SJSA1 (cell line): ENCODE measurements at regions not wholly inside any gene's neighbourhood (a gene's known extent, or its start where the extent isn't known, plus 50 kb on each side); places are given as distances from the start of the nearest gene placed in this dataset.

Source experiments
- DNase-seq, 2 experiments: peaks; one replicate each; pipeline ENCODE4 v3.0.0-alpha.2; 2015 to 2020; ENCODE audit warnings: low spot score in 2 of 2, low read depth in 1 of 2
- H3K27ac ChIP-seq: fragments of 250-450 bp; sonication (Bioruptor Pico); 2 replicates; pipeline ENCODE4 v1.5.1; 2020; ENCODE audit warnings: mild to moderate bottlenecking, moderate library complexity
- H3K27me3 ChIP-seq: fragments of 250-450 bp; sonication (Bioruptor Pico); replicated peaks from 2 replicates; pipeline ENCODE4 v1.5.1; 2020; ENCODE audit warnings: mild to moderate bottlenecking, moderate library complexity
- H3K36me3 ChIP-seq: fragments of 250-450 bp; sonication (Bioruptor Pico); 2 replicates; pipeline ENCODE4 v1.5.1; 2020; ENCODE audit warnings: mild to moderate bottlenecking
- H3K4me1 ChIP-seq: fragments of 250-450 bp; sonication (Bioruptor Pico); replicated peaks from 2 replicates; pipeline ENCODE4 v1.6.1; 2021; ENCODE audit warnings: mild to moderate bottlenecking
- H3K4me3 ChIP-seq: fragments of 250-450 bp; sonication (Bioruptor Pico); 2 replicates; pipeline ENCODE4 v1.5.1; 2020; ENCODE audit warnings: mild to moderate bottlenecking
- H3K9me3 ChIP-seq: fragments of 250-450 bp; sonication (Bioruptor Pico); replicated peaks from 2 replicates; pipeline ENCODE4 v1.5.1; 2020; ENCODE audit warnings: mild to moderate bottlenecking

DNA sequence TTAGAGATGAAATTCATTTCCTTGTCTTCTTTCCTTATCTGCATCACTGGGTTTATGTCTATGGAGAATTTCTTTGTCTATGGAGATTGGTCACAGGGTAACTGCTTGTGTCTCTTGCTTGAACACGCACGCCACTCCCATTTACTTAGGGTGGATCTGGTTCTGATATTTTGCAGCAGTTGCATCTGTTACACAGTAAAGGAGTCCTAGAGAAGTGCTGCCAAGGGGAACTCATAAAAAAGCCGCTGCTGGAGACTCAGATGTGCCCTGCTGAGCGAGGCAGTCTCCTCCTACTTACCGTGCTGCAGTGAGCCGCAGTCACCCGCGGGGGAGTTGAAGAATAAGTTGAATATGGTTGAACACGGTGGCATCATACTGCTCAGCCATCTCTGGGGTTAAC lies 105.2 kb upstream of the KLHL25 start:
- no peaks in the 10 kb centered on the region for H3K27me3 ChIP-seq
- no peaks in the 10 kb centered on the region for H3K9me3 ChIP-seq
- no peak for DNase-seq
- H3K27ac ChIP-seq: no peak overlapping the region
- no peaks in the 10 kb centered on the region; the same call in 1 of the 2 replicates for H3K4me1 ChIP-seq
- no peak overlapping the region for H3K4me3 ChIP-seq
- H3K36me3 ChIP-seq: no peaks in the 10 kb centered on the region

DNA sequence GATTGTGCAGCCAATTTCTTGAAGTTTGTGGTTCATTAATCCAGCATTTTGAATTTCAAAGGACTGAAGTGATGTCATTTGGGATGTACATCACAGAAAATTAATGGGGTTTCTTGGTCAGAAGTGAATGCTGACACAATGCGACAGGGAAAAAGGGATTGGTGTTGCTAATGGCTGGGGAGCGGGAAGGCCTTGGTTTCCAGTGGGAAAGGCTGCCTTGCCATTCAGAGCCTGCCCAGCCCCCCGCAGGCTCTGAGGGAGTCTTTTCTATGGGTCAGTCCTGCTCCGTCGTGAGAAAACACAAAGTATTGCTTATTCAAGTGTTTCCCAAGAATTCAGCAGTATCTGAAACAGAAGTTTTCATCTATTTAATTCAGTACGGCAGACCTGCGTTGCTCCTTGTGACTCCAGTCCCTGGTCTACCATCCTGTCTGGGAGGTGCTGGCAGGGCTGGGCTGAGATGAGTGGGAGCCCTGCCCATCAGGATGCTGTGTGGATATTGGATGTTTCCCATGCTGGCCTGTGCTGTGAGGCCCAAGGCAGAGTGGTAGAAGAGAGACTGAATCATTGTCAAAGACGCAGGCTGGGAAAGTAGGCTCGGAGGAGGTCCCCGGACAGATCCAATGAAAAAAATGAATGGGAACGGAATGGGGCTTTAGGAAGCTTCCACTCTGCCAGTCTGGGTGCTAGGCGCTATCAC lies 111.2 kb upstream of the KLHL25 start:
- no peak overlapping the region for H3K4me3 ChIP-seq
- no peaks in the 10 kb centered on the region for H3K36me3 ChIP-seq
- no peak overlapping the region for H3K27ac ChIP-seq
- no peak for DNase-seq
- no peaks in the 10 kb centered on the region for H3K4me1 ChIP-seq
- no peaks in the 10 kb centered on the region for H3K27me3 ChIP-seq
- no peaks in the 10 kb centered on the region for H3K9me3 ChIP-seq

DNA sequence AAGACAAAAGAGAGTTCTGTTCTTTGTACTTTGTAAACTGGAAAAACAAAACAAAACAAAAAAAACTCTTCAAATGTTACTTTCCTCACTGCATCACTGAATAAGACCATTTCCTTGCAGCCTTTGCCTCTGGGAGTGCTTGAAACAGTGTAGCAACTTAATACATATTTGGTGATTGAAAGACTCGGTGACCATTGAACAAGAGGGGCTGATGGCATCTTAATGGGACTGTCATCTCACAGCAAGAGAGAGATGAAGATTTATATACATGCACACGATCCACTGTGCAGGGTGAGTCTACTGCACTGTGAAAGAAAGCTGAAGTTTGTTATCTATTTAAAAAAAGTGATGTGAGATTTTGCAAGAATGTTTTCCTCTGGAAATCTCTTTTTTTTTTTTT lies 111.9 kb upstream of the KLHL25 start:
- DNase-seq: no peak
- H3K4me1 ChIP-seq: no peaks in the 10 kb centered on the region
- H3K9me3 ChIP-seq: no peaks in the 10 kb centered on the region
- no peaks in the 10 kb centered on the region for H3K36me3 ChIP-seq
- no peaks in the 10 kb centered on the region for H3K27me3 ChIP-seq
- no peak overlapping the region for H3K4me3 ChIP-seq
- H3K27ac ChIP-seq: no peak overlapping the region

DNA sequence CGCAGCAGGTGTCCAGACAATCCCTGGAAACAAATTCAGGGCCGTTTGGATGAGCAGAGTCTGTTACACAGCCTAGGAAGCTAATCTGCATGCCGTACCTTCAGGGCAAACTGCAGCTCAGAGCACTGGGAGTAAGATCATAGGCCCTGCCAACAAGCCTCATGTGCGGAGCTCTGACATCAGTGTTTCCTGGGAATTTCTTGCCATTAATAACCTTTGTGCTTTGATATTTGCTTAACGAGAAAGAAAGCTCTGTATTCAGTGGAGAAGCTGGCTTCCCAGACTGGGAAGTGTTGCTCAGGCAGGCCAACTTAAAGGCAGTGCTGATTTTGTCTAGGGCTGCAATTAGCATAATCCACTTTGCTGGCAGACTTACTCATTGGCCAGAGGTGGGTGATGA lies 116.1 kb upstream of the KLHL25 start:
- H3K36me3 ChIP-seq: no peaks in the 10 kb centered on the region
- H3K27ac ChIP-seq: no peak overlapping the region
- no peaks in the 10 kb centered on the region for H3K4me1 ChIP-seq
- no peak overlapping the region for H3K4me3 ChIP-seq
- no peaks in the 10 kb centered on the region for H3K27me3 ChIP-seq
- H3K9me3 ChIP-seq: no peaks in the 10 kb centered on the region
- DNase-seq: no peak

DNA sequence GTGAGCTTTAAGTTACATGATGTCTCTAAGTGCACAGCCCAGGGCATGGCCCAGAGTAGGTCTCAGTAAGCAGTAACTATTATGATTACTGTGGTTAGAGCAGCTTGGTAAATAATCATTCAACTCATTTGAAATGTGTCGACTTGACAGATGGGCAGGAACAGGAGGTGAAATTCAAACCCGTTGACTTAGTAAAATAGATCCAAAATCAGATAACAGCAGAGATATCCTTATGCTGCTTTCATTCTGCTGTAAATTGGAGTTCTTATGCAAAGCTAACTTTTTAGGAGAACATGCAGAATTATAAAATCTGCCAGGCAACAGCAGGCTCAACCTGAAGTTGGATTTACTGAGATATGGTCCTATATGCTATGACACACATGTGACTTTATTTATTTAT lies 118.7 kb upstream of the KLHL25 start:
- DNase-seq: no peak
- Histone ChIP-seq H3K4me3 (no peak overlapping the region), H3K27me3 (no peaks in the 10 kb centered on the region), H3K36me3 (no peaks in the 10 kb centered on the region), H3K27ac (no peak overlapping the region), H3K4me1 (no peaks in the 10 kb centered on the region), H3K9me3 (no peaks in the 10 kb centered on the region; the same call in 1 of the 2 replicates)

DNA sequence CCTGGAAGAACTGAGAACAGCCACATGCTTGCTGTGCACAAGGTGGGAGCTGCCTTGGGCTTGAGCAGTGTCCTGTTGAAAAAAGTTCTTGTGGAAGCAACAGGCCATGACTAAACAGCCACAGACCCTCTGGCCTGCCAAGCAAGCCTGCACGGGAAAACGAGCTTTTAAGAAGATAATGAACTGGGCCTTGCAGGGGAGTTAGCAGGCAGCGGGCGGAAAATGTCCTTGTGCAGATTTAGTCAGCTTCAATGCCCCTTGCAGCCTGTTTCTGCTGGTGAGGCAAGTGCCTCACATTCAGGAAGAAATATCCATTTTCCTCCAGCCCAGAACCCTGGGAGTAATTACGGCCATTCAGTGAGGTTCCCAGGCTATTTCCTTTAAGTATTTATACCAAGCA lies 126.2 kb upstream of the KLHL25 start:
- Histone ChIP-seq H3K4me1 (no peaks in the 10 kb centered on the region), H3K27me3 (no peaks in the 10 kb centered on the region), H3K9me3 (no peaks in the 10 kb centered on the region; the same call in 1 of the 2 replicates), H3K4me3 (no peak overlapping the region), H3K36me3 (no peaks in the 10 kb centered on the region), H3K27ac (no peak overlapping the region)
- DNase-seq: no peak

DNA sequence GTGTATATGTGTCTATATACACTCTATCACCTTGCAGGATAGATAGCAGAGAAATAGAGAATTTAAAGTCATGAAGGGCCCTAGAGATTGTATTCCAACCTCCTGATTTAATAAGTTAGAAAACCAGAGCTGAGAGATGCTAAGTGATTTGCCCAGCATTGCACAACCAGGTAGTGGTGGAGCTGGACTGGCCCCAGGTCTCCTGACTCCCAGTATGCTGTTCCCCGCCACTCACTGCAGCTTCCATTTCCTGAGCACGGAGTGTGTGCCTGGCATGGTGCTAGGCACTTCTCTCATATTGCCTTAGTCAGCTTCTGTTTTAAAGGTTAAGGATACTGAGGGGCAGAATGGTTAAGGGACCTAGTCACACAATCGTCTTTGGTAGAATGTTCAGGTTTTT lies 129.4 kb upstream of the KLHL25 start:
- no peak overlapping the region for H3K27ac ChIP-seq
- DNase-seq: no peak
- H3K27me3 ChIP-seq: no peaks in the 10 kb centered on the region
- no peaks in the 10 kb centered on the region; the same call in 1 of the 2 replicates for H3K9me3 ChIP-seq
- H3K4me1 ChIP-seq: no peaks in the 10 kb centered on the region
- H3K36me3 ChIP-seq: no peaks in the 10 kb centered on the region
- H3K4me3 ChIP-seq: no peak overlapping the region

DNA sequence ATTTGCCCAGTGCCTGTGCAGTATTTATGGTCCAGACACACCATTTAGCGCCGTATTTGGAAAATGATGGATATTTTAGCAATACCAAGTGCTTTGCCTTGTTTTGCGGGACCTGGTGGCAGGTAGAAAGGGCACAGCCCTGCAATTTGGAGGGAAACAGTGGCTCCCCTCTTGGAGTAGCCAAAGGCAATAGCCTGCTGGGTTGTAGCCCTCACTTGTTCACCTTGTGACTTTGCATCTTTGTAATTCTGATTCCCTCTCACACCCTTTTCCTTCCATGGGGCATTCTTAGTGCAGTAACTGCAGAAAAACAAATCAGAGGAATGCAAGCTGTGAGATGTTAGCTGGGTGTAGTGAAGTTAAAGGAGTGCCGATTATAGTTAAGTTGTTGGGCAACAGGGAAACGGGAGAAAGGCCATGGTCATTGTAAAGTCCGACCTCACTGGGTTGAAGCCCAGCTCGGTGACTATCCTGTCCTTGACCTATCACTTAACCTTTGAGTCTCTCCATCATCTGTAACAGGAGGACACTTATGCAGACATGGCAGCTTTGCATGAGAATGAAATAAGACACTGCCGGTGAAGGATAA lies 131.0 kb upstream of the KLHL25 start:
- H3K27ac ChIP-seq: no peak overlapping the region
- H3K27me3 ChIP-seq: no peaks in the 10 kb centered on the region
- no peaks in the 10 kb centered on the region; the same call in 1 of the 2 replicates for H3K9me3 ChIP-seq
- DNase-seq: no peak
- H3K4me1 ChIP-seq: no peaks in the 10 kb centered on the region
- H3K36me3 ChIP-seq: no peaks in the 10 kb centered on the region
- H3K4me3 ChIP-seq: no peak overlapping the region

DNA sequence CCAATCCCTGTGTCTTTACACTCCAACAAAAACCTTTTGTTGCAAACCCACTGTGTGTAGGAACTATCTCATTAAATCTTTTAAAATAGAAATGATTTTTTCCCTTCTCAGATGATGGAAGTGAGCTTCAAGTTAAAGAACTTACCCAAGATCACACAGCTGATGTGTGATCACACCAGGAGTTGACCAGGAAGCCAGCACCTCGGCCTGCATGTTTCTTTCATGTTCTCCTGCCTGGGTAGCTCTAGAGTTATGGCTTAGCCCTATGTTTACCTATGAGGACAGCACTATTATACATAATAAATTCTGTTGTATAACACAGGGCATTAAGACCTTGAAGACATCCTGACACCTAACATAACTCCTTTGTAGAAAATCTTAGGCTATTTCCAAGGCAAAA lies 132.1 kb upstream of the KLHL25 start:
- DNase-seq: no peak
- H3K4me1 ChIP-seq: no peaks in the 10 kb centered on the region
- H3K27me3 ChIP-seq: no peaks in the 10 kb centered on the region
- H3K36me3 ChIP-seq: no peaks in the 10 kb centered on the region
- no peaks in the 10 kb centered on the region; the same call in 1 of the 2 replicates for H3K9me3 ChIP-seq
- H3K4me3 ChIP-seq: no peak overlapping the region
- H3K27ac ChIP-seq: no peak overlapping the region

DNA sequence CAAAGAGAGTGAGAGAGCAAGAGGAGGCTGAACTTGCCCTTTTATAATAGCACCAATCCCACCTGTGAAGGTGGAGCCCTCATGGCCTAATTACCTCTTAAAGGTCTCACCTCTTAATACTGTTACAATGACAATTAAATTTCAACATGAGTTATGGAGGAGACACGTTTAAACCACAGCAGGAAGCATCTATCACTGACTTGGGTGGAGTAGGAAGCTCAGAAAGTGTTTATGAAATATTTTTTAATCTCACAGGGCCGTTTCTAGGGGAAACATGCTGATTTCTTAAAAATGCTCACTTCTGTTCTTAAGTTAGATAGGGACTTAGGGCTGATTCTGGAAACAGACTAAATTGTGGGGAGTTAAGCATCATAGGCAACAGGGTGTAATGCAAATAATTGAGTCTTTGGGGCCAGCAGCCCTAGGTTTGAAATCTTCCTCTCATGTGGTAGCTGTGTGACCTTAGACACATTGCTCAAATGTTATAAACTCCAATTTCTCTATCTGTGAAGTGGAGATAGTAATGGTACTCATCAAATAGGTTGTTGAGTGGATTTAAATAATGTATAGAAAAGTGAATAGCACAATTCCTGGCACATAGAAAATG lies 133.3 kb upstream of the KLHL25 start:
- no peaks in the 10 kb centered on the region for H3K4me1 ChIP-seq
- DNase-seq: no peak
- no peaks in the 10 kb centered on the region for H3K9me3 ChIP-seq
- no peaks in the 10 kb centered on the region for H3K27me3 ChIP-seq
- H3K27ac ChIP-seq: no peak overlapping the region
- H3K36me3 ChIP-seq: no peaks in the 10 kb centered on the region
- H3K4me3 ChIP-seq: no peak overlapping the region

DNA sequence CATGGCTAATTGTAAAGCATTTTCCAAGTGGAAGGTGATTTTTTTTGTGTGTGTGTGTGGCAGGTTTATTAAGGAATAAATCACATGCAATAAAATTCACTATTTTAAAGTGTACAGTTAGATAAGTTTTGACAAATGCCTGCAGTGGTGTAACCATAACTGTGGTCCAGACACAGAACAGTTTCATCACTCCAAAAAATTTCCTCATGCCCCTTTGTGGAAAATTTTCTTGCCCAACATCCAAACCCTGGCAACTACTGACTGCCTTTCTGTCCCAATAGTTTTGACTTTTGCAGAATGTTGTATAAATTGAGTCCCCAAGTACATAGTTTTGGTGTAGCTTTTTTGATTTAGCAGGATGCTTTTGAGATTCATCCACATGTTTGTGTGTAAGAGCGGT lies 135.1 kb upstream of the KLHL25 start:
- no peak overlapping the region for H3K27ac ChIP-seq
- no peaks in the 10 kb centered on the region for H3K36me3 ChIP-seq
- H3K4me1 ChIP-seq: no peaks in the 10 kb centered on the region
- no peak for DNase-seq
- no peaks in the 10 kb centered on the region for H3K27me3 ChIP-seq
- H3K4me3 ChIP-seq: no peak overlapping the region
- H3K9me3 ChIP-seq: no peaks in the 10 kb centered on the region

DNA sequence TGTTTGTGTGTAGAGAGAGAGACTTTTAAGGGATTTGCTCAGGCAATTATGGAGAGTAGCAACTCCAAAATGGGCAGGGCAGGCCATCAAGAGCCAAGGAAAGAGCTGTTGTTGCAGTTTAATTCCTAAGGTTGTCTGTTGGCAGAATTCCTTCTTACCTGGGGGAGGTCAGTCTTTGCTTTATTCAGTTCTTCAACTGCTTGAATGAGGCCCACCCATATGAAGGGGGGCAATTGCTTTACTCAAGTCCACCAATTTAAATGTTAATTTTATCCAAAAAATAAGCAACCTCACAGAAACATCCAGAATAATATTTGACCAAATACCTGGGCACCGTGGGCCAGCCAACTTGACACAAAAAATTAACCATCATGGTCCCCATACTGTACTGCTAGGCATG lies 137.7 kb upstream of the KLHL25 start:
- Histone ChIP-seq H3K9me3 (no peaks in the 10 kb centered on the region), H3K36me3 (no peaks in the 10 kb centered on the region)
- DNase-seq: no peak

DNA sequence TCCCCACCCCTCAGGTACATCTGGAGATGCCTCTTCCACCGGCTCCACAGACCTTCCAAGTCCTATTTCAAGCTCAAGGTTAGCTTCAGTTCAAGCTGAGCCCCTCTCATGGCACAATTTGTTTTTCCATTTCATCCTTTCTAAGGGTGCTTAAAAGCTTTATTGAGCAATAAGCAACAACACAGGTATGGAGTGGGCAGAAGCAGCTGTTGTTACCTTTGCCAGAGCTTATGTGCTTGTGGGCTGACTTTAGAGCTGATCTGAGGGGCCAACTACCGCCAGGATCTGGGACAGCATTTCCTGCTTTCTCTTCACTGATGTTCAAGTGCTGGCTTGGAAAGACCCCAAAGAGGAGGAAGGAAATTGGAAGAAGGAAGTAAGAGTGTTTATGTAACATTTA lies 140.0 kb upstream of the KLHL25 start:
- no peaks in the 10 kb centered on the region for H3K36me3 ChIP-seq
- DNase-seq: no peak
- H3K27me3 ChIP-seq: no peaks in the 10 kb centered on the region

More for the DNA sequence above, 137.7 kb upstream of the KLHL25 start:
- H3K27me3 ChIP-seq: no peaks in the 10 kb centered on the region
- H3K4me3 ChIP-seq: no peak overlapping the region
- H3K4me1 ChIP-seq: no peaks in the 10 kb centered on the region
- H3K27ac ChIP-seq: no peak overlapping the region

DNA sequence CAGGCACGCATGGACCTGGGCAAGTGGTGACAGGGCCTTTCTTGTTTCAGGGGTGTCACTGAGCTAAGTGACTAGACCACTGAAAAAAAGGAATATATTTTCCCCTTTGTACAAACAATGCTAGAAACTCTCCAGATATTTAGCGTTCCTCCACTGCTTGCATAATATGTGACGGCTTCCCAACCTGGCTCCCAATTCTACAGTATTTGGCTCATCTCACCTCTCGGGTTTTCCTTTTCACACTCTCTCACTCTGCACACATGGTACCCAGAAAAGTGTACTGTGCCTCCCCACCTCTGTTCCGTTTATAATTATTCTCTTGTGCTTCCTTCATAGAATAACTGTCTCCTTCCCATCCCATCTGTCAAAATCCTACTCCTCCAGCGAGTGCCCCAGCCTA lies 140.5 kb upstream of the KLHL25 start:
- H3K36me3 ChIP-seq: no peaks in the 10 kb centered on the region
- no peak overlapping the region for H3K27ac ChIP-seq
- no peak overlapping the region for H3K4me3 ChIP-seq
- no peaks in the 10 kb centered on the region for H3K27me3 ChIP-seq
- H3K4me1 ChIP-seq: no peaks in the 10 kb centered on the region
- no peak for DNase-seq
- no peaks in the 10 kb centered on the region for H3K9me3 ChIP-seq

More for the DNA sequence above, 140.0 kb upstream of the KLHL25 start:
- Histone ChIP-seq H3K27ac (no peak overlapping the region), H3K4me3 (no peak overlapping the region), H3K9me3 (no peaks in the 10 kb centered on the region), H3K4me1 (no peaks in the 10 kb centered on the region)
